Tibial nerve (tissue), 4 donors: ENCODE measurements at regions not wholly inside any gene's neighbourhood (a gene's known extent, or its start where the extent isn't known, plus 50 kb on each side); places are given as distances from the start of the nearest gene placed in this dataset.

Source experiments
- CTCF ChIP-seq, 5 experiments: fragments of 200-600 bp in 3 of 5; fragments of 450-650 bp in 2 of 5; sonication (generic) in 3 of 5; IDR thresholded peaks; one replicate each; pipeline ENCODE4 v1.5.1; 2016 to 2019; ENCODE audit warnings: antibody characterized with exemption in 5 of 5, mild to moderate bottlenecking in 3 of 5, moderate library complexity in 2 of 5
- EP300 ChIP-seq, 2 donors: sonication (generic); formaldehyde crosslinking; IDR thresholded peaks; one replicate each; pipeline ENCODE4 v1.6.1; 2017; ENCODE audit warnings: antibody characterized with exemption in 2 of 2, mild to moderate bottlenecking in 1 of 2
- POLR2A ChIP-seq, 2 donors: fragments of 450-650 bp; IDR thresholded peaks; one replicate each; pipeline ENCODE4 v1.6.1; 2017; ENCODE audit warnings: antibody characterized with exemption in 2 of 2, mild to moderate bottlenecking in 2 of 2, moderate library complexity in 2 of 2

- TF ChIP-seq CTCF (IDR thresholded peaks at IDR 0.05) (no peak), POLR2A (IDR thresholded peaks at IDR 0.05) (no peak), EP300 (IDR thresholded peaks at IDR 0.05) (no peak)
Observed at GRCh38 chr6:97701801-97702200, 418.8 kb upstream of the MMS22L start.
